GM20000 (cell line): ENCODE measurements at regions not wholly inside any gene's neighbourhood (a gene's known extent, or its start where the extent isn't known, plus 50 kb on each side); places are given as distances from the start of the nearest gene placed in this dataset.

Experiments
- DNase-seq: peaks from one replicate; pipeline ENCODE4 v3.0.0; 2012; ENCODE audit warnings: low spot score
- TF ChIP-seq, protein P1 (sequence below): IDR thresholded peaks from 2 replicates; pipeline ENCODE4 v1.5.1; 2012; ENCODE audit warnings: mild to moderate bottlenecking, control low read depth; ENCODE audit errors: extremely low read depth, missing control alignments

DNA sequence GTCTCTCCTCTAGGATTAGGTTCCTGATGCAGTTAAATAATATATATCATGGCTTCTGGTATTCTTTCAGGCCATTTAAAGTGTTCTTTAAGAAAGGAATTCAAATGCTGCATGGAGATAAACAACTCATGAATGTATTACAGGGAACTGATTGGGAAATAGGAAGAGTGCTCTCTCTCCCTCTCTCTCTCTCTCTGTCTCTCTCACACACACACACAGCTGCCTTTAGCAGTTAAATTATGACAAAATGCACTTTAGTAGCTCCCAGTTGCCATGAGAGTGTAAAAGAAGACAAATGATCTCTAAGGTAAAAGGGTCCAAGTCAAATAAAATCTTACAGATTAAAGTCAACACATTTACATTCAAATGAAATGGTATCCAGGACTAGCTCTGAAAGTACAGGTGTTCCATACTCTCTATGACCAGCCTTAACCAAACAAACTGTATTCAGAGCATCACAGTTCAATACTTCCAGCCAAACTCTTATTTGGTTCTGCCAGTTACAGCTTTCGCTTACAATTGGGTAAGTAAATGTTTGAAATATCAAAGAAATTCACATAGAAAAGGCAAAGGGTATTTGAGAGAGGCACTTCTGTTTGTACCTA, 94.7 kb upstream of the CXXC4 start:
- TF ChIP-seq, protein P1, sequence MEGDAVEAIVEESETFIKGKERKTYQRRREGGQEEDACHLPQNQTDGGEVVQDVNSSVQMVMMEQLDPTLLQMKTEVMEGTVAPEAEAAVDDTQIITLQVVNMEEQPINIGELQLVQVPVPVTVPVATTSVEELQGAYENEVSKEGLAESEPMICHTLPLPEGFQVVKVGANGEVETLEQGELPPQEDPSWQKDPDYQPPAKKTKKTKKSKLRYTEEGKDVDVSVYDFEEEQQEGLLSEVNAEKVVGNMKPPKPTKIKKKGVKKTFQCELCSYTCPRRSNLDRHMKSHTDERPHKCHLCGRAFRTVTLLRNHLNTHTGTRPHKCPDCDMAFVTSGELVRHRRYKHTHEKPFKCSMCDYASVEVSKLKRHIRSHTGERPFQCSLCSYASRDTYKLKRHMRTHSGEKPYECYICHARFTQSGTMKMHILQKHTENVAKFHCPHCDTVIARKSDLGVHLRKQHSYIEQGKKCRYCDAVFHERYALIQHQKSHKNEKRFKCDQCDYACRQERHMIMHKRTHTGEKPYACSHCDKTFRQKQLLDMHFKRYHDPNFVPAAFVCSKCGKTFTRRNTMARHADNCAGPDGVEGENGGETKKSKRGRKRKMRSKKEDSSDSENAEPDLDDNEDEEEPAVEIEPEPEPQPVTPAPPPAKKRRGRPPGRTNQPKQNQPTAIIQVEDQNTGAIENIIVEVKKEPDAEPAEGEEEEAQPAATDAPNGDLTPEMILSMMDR, result no peak
- DNase-seq, result no peak

DNA sequence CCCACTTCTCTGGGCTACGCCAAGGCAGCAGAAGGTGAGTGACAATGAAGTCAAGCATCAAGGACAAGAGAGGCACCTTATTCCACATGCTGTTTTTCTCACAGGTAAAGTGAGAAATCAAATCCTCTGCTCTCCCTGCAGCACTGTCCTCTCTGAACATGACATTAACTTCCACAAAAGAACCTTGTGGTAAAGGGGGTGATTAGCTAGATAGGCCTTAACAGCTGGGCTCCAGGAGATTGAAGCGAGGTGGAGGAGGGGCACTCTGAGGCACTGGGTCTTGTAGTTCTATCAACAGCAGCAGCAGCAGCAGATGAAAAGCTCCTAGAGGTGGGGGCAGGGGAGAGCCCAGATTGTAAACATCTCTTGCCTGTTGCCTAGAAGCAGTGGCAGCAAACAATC, 96.8 kb upstream of the CXXC4 start:
- TF ChIP-seq, protein P1, result no peak
- no peak for DNase-seq

DNA sequence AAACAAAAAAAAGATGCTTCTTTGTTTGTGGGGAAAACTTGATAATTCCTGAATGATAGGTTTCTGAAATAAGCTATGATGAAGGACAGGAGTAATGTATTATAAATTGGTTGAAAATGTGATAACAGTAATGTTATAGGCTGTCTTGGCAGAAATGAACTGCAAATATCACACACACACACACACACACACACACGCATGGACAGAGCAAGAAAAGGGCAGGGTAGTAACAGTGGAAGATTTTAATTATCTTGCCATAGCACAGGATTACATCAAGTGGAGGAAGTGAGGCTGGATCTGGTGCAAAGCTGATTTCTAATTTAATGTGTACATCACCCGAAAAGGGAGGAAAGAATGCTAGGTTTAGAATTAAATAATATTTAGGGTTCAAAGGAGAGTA, 97.5 kb upstream of the CXXC4 start:
- no peak for DNase-seq
- TF ChIP-seq, protein P1, result no peak

DNA sequence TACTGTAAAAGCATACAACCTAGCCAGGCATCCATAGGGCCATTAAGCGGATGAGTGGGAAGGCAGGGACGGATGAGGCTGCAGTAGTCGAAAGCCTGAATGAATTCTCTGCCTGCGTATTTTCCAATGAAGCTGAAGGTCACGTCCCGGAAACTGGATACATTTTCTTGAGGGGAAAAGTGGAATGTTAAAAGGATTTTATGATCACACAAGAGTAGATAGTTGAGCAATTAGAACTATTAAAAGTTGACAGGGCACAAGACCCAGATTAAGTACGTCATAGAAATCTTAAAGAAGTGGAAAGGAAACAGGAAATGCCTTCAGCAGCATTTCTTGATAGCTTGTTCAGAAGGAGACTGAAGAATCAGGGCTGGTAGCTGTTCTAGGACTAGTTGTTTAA, 98.3 kb upstream of the CXXC4 start:
- TF ChIP-seq, protein P1, result no peak
- DNase-seq, result no peak

DNA sequence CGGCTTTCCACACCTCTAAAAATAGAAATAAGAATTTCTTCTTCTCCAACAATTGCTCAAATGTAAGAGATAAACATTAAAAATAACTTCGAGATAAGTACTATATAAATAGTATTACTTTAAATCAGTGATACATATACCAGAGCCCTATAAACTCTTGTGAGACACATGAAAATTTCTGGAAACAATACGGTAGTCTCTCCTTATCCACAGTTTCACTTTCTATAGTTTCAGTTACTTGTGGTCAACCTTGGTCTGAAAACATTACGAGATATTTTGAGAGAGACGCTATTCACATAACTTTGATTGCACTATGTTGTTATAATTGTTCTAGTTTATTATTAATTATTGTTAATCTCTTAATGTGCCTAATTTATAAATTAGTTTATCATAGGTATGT, 101.5 kb upstream of the CXXC4 start:
- no peak for DNase-seq
- TF ChIP-seq, protein P1, result no peak

DNA sequence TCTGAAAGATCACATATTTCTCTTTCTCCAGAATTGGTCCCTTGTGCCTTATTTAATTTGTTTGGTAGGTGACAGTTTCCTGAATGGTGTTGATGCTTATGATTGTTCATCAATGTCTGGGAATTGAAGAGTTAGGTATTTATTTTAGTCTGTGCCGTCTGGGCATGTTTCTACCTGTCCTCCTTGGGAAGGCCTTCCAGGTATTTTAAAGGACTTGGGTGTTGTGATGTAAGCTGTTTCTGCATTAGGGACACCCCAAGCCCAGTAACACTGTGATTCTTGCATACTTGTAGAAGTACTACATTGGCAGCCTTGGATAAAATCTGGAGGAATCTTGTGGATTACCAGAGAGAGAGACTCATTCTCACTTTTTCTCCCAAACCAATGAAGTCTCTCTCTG, 120.8 kb upstream of the CXXC4 start:
- TF ChIP-seq, protein P1, result no peak
- DNase-seq, result no peak

DNA sequence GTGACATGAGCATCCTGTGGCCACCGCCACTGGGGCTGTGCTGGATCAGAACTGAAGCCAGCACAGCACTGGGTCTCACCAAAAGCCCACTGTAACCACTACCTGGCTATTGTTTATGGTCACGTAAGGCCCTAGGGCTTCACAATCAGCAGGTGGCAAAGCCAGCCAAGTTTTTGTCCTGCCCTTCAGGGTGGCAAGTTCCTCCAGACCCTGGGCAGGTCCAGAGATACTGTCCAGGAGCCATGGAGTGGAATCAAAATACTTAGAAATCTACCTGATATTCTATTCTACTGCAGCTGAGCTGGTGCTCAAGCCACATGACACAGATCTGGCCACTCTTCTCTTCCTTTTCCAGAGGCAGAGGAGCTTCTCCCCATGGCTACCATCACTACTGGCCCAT, 121.2 kb upstream of the CXXC4 start:
- TF ChIP-seq, protein P1, result no peak

More for the DNA sequence above, 121.2 kb upstream of the CXXC4 start:
- DNase-seq, result no peak
